Inferior parietal cortex (tissue), 1 donor: ENCODE measurements at regions not wholly inside any gene's neighbourhood (a gene's known extent, or its start where the extent isn't known, plus 50 kb on each side); places are given as distances from the start of the nearest gene placed in this dataset.
A peak's percentile ranks its signal among the peaks of the same experiment; 100 is the strongest.

Experiments
- DNase-seq: peaks from one replicate; pipeline ENCODE4 v3.0.0-alpha.2; 2016; ENCODE audit errors: extremely low spot score

DNA sequence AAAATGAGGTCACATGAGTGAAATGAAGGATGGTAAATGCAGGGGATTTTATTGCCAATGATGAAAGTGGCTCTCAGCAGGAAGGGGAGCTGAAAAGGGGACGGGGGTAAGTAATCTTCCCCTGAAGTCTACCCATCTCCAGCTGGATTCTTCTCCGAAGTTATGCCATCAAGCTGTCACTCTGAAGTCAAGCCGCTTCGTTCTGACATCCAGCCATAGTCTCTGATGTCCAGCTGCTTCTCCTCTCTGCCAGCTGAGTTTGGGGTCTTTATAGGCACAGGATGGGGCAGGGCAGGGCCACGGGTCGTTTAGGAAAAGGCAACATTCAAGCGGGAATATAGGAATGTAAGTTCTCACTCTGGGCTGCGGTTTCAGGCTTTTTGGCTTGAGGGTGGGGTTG lies 181.9 kb upstream of the ANO3 start:
- DNase-seq: no peak

DNA sequence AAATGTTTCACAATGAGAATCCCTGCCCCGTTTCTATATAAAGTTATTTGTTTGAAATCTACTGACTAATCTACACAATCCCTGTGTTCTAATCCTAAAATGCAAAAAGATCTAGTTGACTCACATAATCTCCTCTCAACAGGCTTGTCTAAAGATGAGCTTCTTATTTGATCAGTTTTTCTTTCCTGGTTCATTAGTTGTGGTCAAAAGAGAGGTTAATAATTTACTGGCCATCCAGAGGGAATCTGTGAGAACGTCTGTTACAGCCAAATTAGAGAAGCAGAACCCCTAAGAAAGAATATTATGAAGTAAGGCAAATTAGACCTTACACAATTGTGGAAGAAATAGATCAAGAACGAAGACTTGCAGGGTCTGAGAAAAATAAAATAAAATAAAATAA lies 173.7 kb upstream of the ANO3 start:
- no peak for DNase-seq

DNA sequence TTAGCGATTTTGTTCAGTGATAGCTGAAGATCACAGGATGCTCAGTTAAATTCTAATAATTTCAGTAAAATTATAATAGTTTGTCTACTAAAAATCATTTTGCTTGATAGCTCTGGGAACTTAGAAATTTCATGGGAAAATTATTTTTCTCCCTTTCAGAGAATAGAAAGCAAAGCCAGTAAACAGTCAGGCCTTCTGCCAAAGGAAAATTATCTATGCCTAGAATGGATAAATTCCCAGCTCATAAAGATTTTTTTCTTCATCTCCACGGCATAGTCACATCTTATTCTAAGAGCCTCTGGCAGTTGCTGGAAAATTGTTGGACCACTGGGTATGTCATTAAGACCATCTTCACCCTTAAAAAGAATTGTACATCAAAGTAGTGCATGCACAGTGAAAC lies 169.6 kb upstream of the ANO3 start:
- no peak for DNase-seq

DNA sequence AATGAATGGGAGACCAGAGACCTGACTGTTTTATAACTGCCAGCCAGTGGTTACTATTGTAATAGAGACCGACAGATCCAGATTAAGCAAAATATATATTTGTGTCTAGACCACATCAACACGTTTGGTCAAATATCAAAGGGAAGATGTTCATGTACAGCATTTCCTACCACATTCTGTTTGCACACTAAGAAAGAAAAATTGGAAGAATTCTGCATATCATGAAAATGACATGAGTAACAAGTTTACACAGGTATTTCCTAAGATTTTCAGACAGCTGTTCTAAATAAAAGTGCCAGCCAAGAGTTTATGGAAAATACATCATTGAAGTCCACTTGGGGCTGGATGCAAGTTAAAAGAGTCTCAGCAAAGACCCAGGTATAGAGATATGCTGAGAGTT lies 145.5 kb upstream of the ANO3 start:
- DNase-seq: no peak

DNA sequence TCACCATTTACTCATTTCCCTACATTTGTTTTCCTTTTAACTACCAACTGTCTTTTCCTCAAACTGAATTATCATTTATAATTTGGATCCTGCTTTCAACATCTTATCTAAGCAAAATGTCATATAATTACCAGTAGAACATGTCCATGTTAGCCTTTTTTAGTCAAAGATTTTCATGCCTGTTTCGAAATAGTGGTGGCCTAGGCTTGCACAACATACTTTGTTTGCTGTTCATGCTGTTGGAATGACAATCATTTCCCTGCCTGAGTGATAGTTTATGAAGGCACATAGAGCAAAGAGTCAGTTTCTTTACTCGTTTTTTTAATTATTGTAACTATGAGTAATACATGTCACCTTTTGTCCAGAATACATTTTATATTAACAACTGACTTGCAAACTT lies 144.3 kb upstream of the ANO3 start:
- DNase-seq: no peak

DNA sequence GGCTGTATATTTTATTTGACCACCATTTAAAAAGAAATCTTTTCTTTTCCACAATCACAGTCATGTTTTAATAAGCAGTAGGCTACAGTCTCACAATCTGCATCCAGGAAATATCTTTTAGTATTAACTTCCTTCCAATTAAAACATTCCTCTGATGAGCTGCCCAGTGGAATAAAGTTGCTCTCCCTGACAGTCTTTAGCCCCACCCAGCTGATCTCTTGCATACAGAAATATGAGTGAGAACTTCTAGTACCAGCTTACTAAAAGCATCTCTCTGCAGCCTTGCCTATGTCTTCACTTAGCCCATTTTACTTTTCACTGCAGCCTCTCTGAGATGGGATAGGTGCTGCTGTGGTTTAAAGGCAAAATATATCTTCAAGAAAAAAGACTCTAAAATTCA lies 143.4 kb upstream of the ANO3 start:
- DNase-seq: no peak

DNA sequence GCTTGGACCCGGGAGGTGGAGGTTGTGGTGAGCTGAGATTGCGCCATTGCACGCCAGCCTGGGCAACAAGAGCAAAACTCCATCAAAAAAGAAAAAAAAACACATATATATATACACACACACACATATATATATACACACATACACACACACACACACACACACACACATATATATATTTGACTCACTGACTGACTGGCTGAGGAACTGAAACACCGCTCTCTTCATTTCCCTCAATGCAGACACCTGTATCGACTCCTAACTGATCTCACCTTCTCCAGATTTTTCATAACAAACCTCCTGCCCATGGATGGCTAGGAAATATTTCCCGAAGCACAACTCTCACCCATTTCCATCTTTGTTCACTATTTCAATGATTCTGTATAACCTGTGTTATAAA lies 140.7 kb upstream of the ANO3 start:
- DNase-seq: no peak

DNA sequence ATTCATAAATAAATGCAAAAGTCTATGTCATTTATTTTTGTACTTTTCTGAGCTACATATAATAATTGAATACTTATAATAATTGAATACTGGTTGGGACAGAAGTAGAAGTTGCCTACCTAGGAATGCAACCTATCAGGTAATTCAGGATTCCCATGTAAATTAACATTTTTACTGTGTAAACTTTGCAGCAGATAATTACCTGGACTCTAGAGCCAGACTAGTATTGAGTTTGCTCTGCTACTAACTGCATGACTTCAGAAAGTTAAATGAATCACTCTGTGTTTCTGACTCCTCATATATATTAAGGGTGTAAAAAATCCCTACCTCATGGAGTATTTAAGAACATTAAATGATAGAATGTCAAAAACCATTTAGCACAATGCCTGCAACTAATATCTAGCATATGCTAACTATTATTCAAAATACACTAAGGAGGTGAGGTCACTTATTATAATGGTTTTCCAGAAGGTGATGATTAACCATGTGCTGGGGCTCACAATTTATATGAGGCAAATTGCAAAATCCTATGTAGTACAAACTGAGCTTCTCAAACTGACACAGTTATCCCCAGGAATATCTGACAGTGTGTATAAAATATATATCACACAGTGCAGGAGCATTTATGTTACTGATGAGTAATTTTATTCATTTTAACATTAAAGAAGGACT lies 138.1 kb upstream of the ANO3 start:
- DNase-seq: no peak

DNA sequence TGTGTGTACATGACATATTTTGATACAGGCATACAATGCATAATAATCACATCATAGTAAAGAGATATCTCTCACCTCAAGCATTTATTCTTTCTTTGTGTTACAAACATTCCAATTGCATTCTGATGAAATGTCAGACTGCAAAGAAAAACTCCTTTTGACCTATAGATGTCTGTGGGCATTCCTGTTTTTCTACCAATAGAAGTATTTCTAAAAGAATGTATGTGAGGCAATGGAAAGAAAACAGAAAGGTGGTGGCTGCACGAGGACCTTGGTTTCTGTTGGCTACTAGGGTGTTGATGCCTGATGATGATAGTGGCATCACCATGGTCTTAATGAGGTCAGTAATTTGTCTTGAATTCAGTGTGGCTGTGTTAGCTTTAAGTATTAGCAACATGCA lies 137.0 kb upstream of the ANO3 start:
- DNase-seq: no peak

DNA sequence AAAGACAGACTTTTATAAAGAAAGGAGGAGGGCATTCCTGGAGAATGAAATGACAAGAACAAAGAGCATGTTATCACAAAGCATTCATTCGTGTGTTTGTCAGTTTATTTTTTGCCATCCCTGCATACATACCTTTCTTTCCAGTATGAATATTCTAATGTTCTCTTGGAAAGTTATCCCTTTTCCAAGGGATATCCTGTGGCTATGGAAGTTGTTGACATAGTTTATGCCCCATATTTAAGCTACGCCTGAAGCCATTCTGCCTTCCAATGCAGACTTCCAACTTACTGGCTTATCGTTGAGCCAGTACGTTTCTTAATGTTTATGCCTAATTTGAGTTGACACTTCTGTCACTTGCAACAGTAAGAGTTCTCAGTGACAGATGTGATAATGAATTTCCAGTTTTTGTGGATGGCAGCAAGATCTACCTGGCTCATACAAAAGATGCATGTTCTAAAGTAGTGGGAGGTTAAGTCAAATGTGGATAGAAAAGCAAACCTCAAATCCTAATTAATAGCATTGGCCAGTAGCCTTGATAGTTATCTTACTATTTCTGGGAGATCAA lies 133.3 kb upstream of the ANO3 start:
- DNase-seq: no peak

DNA sequence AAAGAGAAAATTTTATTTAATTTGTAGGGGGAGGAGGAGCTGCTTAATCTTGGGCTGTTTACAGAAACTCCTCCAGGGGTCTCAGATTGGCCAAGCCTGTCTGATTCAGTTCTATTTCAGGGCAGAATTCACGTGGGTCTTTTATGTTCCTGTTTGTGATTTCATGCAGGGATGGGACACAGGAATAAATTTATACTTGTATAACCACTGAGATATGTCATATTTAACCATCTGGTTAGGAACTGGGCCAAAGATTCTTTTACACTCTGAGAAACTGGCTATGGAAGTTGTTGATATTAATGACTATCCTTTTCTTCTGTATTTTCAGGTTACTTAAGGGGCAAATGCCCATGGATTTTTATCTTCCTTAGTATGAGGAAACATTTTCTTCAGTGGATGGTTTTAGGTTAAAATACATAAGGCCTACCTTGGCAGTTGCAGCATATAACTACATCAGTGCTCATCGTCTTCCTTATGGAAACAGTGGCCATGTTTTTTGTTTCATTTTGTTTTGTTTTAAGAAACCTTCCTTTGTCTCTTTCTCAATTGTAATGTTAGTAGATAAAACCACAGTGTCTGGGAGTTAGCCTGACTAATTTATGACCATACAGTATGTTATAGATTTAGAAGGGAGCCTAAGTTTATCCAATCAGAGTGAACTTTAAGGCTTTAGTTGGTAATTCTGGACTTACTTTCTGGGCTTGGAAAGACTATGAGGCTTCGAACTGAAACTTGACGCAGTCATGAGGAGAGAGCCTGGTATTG lies 132.4 kb upstream of the ANO3 start:
- peak; percentile 10 for DNase-seq

DNA sequence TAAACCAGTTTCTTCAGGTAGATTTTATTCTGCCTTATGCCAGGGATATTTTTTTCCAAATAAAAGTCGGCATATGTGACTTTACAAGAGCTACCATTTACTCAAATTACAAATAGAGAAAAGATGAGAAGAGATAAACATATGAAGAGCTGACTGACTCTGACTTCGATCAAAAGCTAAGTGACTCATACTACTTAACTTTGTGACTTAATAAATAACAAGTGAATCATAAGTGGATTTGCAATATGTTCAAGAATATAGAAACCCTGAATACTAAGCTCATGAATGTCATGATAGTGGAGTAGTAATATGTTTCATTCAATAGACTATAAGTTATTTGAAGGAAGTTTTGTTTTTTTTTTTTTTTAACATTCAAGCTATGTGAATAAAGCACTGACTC lies 130.5 kb upstream of the ANO3 start:
- no peak for DNase-seq

DNA sequence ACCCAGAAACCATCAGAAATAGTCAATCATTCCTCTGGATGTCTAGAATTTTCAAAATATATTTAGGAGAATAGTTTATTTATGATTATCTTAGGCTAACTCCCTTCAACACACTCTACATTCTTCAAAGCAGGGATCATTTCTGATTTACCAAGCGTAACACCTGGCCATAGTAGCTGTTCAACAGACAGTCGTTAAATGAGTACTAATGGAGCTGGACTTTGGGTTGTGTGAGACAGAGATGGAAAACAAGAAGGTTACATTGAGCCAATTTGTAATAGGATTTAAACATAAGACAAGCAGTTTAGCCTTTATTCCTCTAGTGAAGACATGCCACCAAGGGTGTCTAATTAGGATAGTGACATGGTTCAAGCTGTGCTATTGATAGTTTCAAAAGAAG lies 129.2 kb upstream of the ANO3 start:
- no peak for DNase-seq

DNA sequence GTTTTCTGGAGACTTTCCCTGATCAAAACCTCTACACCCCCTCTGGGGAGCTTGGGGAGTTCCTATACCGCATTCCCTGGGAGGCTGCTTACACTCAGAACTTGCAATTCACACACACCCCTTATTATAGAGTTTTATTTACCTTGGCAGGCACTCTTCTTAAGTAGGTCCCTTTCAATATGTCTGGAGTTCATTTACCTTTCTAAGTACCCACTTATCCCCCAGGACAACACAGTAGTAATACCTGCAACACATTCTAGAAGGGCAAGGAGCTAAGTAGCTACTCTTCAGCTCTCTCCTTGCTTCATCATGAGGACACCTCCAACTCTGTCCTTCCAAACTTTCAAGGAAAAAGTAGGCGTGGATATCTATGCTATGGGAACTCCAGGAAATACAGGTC lies 127.8 kb upstream of the ANO3 start:
- no peak for DNase-seq

DNA sequence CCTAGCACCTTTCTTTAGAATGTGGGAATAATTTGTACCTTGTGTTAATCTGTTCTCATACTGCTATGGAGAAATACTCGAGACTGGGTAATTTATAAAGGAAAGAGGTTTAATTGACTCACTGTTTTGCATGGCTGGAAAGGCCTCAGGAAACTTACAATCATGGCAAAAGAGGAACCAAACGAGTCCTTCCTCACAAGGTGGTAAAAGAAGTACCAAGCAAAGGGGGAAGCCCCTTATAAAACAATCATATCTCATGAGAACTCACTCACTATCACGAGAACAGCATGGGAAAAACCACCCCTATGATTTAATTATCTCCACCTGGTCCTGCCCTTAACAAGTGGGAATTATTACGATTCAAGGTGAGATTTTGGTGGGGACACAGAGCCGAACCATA lies 127.1 kb upstream of the ANO3 start:
- DNase-seq: no peak

DNA sequence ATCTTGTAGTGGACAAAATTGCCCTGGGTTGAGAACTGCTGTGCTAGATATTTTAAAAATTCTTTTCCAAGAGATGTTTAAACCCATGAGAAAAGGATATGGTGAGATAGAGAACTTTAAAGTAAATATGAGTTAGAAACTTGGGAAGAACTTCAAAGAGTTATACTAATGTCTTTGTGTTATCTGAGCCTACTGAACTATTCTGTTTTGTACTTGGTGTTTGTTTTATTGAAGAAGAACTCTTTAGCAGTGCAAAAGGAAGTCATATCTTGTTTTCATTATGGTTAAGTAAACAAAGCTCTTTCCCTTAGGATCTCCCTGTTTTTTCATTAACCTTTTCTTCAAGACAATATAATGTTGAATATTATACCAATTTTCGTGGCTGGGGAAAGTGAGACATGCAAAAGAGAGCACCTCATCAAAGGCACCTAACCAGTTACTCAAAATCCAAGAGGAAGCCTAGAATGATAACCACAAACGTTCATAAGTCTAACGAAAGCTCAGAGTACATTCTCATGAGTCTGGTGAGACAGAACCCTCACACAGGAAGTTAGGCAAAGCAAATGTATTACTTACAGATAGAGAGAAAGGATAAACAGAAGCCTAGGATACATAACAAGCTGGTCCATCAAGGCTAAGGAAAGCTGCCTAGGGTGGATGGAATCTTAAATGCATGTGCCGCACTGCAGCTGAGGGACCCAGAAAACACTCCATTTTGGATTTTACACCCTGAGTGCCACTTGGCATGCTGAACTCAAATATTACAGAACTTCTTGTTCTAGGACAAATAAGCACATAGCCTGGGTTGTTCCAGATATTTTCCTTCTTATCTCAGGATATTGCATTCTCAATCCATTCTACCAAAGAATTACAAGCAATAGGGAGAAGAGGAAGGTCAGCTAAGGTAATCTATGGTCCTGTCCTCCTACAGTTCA lies 112.5 kb upstream of the ANO3 start:
- no peak for DNase-seq

DNA sequence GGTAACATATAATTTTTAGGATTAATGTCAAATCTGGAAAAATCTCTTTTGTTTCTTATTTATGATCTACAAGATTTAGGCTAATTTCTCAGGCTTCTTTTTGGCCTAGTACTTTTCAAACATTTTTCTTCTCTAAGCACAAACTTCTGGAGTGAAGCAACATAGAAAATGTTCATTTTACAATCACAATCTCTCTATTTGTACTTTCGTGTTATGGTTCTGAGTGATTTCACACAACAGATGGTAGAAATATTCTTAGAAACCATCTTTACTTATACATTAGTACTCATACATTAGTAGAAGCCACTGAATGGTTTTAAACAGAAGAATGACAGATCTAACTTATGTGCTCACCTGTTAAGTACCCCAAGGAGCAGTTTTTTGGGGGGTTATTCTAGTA lies 106.3 kb upstream of the ANO3 start:
- DNase-seq: peak; percentile 45

DNA sequence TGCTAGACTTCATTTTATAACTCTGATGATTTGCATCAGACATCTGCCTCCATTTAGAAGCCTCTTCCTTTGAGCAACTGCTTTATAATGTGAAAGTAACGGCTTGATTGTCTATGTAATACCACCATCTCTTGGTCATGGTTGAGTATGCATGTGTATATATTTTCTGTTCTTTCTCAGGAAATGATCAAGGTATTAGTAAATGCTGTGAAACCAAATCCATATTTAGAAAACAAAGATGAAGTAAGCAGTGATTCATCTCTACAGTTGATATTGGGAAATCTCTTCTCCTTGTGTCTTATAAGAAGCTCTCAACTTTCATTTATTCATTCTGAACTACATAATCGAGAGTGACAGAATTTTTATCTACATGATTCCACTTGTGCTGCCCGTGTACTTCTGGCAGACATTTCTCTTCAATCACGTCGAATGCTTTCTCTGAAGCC lies 104.6 kb upstream of the ANO3 start:
- DNase-seq: peak; percentile 57

DNA sequence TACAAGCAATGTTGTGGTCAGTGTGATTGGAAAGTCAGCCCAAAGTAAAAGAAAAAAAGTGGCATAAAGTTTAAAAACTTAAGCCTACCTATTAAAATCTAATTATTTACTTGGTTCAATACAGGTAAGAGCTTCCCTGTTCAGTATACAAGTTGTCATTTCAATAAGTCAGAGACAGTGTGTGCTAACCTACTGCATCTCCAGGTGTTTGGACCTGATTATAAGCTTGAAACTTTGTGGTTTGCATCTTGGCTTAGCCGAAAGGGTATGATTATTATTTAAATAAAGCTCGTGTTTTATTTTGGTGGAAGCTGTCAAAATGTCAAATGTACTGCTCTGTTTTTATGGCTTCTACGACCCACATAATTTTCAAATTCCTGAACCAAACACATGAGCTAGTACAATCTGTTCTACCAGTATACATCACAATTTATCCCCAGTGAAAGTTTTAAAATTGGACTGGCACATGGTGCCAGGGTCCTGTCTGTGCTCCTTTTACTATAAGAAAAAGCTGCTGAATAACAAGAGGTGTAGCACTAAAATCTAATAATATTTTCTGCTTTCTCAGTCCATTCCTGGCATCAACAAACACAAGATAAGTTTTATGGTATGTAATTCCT lies 103.9 kb upstream of the ANO3 start:
- no peak for DNase-seq

DNA sequence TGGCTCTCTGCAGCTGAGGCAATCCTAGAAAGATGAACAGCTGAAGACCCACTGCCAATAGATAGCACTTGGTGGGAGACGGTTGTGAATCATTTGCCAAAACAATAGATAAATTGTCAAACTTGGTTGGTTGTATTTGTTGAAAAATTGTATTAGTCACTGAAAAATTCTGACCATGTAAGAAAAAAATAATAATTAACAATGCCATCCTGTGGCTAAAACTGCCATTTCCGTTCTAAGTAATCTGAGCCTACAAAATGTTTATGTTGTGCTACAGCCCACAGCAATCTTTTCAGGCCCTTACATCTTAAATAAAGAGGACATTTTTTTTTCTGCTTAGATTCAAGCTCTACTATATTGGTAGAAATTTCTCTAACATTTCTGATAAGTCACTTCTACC lies 103.2 kb upstream of the ANO3 start:
- no peak for DNase-seq

DNA sequence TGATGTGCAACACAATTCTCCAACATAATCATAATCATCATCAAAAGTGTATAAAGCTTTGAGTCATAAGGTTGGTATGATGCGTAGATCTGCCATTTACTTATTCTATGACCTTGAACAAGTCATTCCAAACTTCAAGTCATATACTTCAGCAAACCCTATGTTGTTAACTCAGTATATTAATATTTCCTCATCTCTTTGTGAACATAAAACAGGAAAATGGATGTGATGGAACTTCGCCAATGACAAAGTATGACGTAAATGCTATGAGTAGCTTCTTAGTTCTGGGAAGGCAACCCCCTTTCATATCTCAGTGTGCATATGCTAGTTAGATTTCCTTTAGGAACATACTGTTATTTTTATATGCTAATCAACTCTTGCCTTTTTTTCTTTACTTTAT lies 102.7 kb upstream of the ANO3 start:
- no peak for DNase-seq

DNA sequence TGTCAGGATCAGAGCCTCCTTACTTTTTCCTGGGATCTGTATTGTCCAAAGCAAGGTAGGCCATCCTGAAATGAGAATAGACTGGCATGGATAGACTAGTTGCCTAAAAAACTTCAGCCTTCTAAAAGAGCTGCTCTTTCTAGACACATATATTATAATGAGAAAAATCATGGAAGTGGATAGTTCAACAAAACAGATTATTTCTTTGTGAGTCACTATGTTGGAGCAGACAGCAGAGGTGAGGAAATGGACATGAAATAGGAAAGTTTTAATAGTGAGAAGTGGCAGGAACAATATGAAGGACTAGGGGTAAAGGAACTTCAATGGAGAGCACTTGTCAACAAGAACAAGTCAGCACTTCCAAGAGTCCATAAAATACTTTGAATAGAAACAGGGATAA lies 101.9 kb upstream of the ANO3 start:
- no peak for DNase-seq
